ENCODE measurements at regions not wholly inside any gene's neighbourhood (a gene's known extent, or its start where the extent isn't known, plus 50 kb on each side); places are given as distances from the start of the nearest gene placed in this dataset.

GRCh38 chr12:67442347-67442841 is 173.2 kb downstream of the CAND1 start:
- TF ChIP-seq POLR2AphosphoS5 (IDR thresholded peaks at IDR 0.05; ENCODE audit: borderline replicate concordance, low read depth, low read length) (no peak), EZH2 (IDR thresholded peaks at IDR 0.05) (no peak), FOXP2 (optimal IDR thresholded peaks at IDR 0.05; ENCODE audit: control extremely low read depth, extremely low read length, insufficient read depth) (no peak)

Data from SK-N-MC (cell line).